EL (cell line): ENCODE measurements at regions not wholly inside any gene's neighbourhood (a gene's known extent, or its start where the extent isn't known, plus 50 kb on each side); places are given as distances from the start of the nearest gene placed in this dataset.
A peak's percentile ranks its signal among the peaks of the same experiment; 100 is the strongest.
"Not testable (repeated sequence)": the region's sequence is repeated elsewhere in the genome, so short reads cannot be mapped to it uniquely, and the experiment has no call there.

Experiments used
- DNase-seq: peaks from one replicate; pipeline ENCODE4 v3.0.0-alpha.2; 2016

GRCh38 chr18:39302481-39302880, 1736.9 kb upstream of the CELF4 start:
- no peak for DNase-seq

- DNase-seq = no peak
These were observed 1733.6 kb upstream of the CELF4 start for GRCh38 chr18:39299152-39299551.

GRCh38 chr18:39297225-39297624, 1731.6 kb upstream of the CELF4 start:
- no peak for DNase-seq

DNA sequence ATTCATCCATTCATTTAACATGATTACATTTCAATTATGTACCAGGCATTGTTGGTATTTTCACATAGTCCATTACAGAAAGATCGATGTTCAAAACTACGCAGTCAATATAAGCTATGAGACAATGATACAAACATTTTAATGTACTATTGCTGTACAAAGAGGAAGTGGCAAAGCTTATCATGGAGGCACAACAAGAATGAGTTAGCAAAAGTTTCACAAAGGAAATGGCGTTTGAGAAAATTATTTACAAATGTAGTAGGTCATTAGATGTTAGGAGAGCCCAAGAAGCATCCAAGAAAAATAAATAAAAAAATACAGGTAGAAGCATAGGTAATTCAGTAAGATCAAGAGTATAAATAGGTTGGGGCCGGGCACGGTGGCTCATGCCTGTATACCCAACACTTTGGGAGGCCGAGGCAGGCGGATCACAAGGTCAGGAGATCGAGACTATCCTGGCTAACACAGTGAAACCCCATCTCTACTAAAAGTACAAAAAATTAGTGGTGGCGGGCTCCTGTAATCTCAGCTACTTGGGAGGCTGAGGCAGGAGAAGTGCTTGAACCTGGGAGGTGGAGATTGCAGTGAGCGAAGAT, 1730.8 kb upstream of the CELF4 start:
- no peak for DNase-seq

DNA sequence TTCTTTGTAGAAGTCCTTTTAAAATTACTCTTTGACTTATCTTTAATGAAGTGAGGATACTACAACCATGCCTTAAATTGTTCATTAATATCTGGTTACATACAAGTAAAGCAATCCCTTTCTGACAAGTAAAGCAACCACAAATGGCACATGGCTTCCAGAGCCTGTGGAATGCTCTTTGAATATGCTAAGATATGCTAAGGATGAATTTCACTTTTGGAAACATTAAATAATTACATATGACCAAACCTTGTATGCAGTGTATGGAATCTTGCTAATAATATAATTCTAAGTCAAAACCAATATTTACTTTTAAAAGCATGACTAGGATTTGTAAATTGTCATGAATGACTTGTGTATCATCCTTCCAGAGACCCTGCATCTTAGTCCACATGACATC, 1711.2 kb upstream of the CELF4 start:
- no peak for DNase-seq

DNA sequence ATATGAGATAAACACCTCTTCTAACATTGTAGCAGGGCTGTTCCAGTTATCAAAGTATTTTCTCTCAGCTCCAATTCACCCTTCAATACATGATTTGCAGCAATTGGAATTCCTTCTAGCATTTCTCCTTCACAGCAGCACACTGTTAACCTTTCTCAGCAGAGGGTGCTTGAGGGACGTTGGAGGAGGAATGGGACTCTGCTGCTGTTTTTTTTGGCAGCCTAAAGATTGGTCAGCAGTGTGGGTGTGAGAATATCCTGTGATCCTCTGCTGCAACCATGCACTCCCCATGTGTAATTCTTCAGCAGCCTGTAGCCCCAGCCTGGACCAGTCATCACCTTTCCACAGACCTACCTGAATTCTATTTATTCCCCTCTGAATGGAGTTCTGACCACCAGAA, 1708.9 kb upstream of the CELF4 start:
- DNase-seq = peak; percentile 5

DNA sequence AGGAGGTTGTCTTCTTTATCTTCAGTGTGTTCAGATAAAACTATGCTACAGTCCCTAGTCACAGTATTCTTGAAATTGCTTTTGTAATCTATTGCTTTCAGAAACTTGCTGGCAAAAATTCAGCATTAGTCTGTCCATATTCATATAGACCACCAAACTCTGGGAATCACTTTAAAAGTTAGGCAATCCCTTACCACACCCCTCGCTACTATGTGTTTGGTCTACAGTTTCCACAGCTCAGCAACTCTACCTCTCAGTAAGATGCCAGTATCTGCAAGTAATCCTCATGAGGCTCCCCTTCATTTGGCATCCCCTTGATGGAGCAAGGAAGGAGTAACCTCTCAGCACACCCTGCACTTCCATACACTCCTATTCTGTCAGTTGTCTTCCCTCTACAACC, 1706.6 kb upstream of the CELF4 start:
- no peak for DNase-seq

DNA sequence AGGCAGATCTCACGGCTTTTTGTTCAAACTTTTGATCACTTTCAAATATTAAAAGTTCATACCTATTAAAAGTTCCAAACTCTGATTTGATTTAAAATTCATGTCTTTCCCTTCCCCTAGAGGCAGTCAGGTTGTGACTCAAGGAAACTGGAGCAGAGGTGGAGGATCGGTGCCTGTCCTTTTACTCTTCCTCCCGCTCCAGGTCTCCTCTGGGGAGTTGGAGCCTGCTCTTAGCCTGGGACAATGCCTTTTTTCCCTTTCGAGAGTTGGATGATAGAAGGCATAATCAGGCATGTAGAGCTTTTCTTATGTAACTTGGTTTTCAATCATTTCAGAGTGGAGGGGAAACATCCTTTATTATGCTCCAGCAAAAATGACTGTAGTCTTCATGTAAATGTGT, 1706.1 kb upstream of the CELF4 start:
- DNase-seq = no peak

GRCh38 chr18:39260565-39260964, 1695.0 kb upstream of the CELF4 start:
- DNase-seq = no peak

DNA sequence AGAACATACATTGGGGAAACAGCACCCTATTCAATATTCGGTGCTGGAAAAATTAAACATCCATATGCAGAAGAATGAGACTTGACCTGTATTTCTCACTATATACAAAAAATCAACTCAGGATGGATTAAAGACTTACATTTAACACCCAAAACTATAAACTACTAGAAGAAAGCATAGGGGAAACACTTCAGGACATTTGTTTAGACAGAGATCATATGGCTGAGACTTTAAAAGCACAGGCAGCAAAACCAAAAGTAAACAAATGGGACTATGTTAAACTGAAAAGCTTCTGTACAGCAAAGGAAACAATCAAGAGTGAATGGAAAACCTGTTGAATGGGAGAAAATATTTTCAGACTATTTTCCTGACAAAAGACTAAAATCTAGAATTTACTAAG, 1694.1 kb upstream of the CELF4 start:
- DNase-seq = no peak

DNA sequence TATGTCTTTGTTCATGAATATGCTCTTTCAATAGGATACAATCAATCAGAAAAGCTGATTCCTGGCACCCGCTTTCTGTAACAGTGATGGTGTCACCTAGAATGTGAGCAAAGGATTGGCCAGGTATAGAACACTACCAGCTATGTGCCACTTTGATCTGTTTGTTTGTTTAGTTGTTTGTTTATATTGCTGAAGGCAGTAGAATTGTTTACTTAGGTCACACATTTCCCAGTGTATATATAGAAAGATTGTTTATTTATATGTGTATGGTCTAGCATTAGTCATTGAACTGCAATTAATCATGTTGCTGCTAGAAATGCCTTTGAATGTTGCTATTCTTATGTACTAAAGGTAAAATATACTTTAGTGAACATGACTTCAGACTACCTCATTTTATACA, 1678.6 kb upstream of the CELF4 start:
- DNase-seq = no peak

DNA sequence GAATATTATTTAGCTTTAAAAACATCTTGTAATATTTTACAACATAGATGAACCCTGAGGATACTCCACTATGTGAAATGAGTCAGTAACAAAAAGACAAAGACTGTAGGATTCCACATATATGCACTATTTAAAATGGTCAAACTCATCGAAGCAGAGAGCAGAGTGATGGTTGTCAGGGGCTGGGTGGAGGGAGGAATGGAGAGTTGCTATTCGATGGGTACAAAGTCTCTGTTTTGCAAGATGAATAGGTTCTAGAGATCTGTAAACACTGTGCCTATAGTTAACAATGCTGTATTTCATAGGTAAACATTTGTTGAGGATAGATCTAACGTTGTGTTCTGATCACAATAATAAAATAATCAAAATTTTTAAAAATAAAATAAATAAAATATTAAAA, 1675.9 kb upstream of the CELF4 start:
- no peak for DNase-seq

DNA sequence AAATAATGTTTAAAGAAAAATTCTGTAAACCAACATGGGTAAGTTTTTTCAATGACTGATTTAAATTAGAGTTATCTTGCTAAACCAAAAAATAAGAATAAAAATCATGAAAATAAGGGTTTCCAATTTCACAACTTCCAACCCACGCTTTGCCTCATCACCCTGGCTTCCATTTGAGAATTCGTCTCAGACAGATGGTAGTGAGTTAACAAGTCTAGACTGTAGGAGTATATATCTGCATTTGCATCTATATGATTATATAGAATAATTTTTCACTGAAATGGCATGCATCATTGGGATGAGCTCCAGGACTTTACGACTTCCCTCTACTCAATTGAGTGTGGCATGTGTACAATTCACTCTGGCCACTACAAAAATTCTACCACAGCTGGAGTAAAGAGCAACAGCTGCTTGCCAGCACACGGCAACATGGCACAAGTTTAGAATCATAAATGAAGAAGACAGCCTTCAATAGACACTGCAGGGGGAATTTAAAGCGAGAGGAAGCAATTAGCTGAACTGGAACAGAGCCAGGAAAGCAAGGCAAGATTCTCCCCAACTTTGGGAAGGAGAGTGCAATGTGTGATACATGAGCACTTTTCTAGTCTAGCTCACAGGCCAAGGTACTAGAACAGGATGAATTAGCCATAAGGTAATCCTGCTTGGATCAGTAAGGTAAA, 1673.5 kb upstream of the CELF4 start:
- DNase-seq = no peak

- DNase-seq = no peak
These were observed 1669.6 kb upstream of the CELF4 start for GRCh38 chr18:39235118-39235719.

DNA sequence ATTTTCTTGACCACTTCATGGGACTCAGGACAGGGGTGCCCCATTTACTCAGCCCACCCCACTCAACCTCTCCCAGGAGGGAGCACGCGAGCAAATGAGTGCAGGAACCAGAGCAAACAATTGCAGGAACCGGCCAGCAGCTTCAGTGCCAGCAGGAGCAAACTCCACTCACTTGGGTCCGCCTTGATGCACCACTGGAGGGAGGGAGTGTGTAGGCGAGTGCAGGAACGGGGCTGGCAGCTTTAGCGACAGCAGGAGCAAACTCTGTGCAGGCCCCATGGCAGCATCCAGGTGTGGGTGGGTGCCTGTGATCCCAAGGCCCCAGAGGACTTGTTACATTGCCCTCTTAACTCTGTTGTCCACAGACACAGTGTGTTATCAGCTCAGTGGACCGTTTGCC, 1667.3 kb upstream of the CELF4 start:
- DNase-seq = no peak

- DNase-seq = no peak
These were observed 1666.9 kb upstream of the CELF4 start for GRCh38 chr18:39232490-39232889.

- no peak for DNase-seq
These were observed 1664.6 kb upstream of the CELF4 start for GRCh38 chr18:39230086-39230803.

GRCh38 chr18:39227769-39228168, 1662.2 kb upstream of the CELF4 start:
- DNase-seq = not testable (repeated sequence)

DNA sequence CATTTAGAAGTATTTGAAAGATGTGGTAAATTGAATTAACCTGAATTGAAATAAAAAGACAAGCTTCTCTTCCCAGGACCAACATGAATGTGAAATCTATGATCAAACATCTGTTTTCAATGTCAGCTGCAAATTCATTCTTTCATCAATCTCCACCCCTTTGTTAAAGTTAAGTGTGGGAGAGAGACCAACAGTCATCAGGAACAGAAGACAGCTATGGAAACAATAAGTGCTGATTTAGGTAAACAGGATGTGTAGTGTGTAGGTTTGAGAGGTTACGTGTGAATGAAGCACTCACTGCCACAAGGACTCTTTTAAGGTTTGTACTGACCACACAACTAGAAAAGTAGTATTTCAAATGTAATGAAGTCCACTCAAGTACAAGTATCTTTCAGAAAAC, 1659.8 kb upstream of the CELF4 start:
- no peak for DNase-seq

GRCh38 chr18:39223283-39223682, 1657.7 kb upstream of the CELF4 start:
- DNase-seq = no peak

- no peak for DNase-seq
These were observed 1650.3 kb upstream of the CELF4 start for GRCh38 chr18:39215920-39216319.

DNA sequence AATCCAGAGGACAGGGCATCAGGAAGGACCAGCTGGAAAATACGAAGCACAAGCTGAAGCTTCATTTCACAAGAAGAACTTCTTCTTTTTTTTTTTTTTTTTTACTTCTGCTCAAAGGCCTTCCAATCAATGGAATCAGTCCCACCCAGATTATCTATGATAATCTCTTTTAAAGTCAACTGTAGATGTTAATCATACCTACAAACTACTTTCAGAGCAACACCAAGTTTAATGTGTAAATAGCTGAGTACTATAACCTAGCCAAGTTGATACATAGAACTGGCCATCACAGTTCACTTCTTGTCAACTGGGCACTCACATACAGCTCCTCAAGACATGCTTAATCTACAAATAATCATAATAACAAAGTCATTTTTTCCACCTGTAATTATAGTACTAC, 1645.9 kb upstream of the CELF4 start:
- DNase-seq = no peak

- no peak for DNase-seq
These were observed 1643.6 kb upstream of the CELF4 start for GRCh38 chr18:39209173-39209572.

GRCh38 chr18:39208729-39209128, 1643.1 kb upstream of the CELF4 start:
- DNase-seq = no peak
